GM12878 (cell line): ENCODE measurements at regions not wholly inside any gene's neighbourhood (a gene's known extent, or its start where the extent isn't known, plus 50 kb on each side); places are given as distances from the start of the nearest gene placed in this dataset.
A peak's percentile ranks its signal among the peaks of the same experiment; 100 is the strongest.

Experiments
- ATAC-seq: fragments of 200-7000 bp; cut with Tn5 transposase; 3 replicates; pipeline ENCODE4 v1.9.1; 2020; ENCODE audit warnings: mild to moderate bottlenecking, moderate library complexity
- BruUV-seq: library from RNA; stranded (reverse); fragments of 400-500 nt; replicated peaks from 2 replicates; lab custom pipeline; 2021; lab: Mats Ljungman, UMichigan
- CTCF ChIA-PET: fragments of 300-600 bp; sonication (Branson Sonifier 250); formaldehyde crosslinking; extraction: SDS; loops from one replicate; lab custom pipeline; 2021; ENCODE audit warnings: inconsistent platforms; lab: Yijun Ruan, JAX
- POLR2A ChIA-PET: fragments of 350-600 bp; formaldehyde crosslinking; extraction: SDS; loops from one replicate; lab custom pipeline; 2021; ENCODE audit warnings: inconsistent platforms; lab: Charles Lee
- RAD21 ChIA-PET: fragments of 300-600 bp; sonication (Branson Sonifier 250); formaldehyde crosslinking; loops from one replicate; lab custom pipeline; 2023; ENCODE audit warnings: antibody characterized with exemption; ENCODE audit not compliant: unreplicated experiment; lab: Charles Lee
- SMC1A ChIA-PET: fragments of 300-600 bp; sonication (Branson Sonifier 250); formaldehyde crosslinking; loops from one replicate; lab custom pipeline; 2023; ENCODE audit not compliant: unreplicated experiment, uncharacterized antibody; lab: Charles Lee
- DNase-seq: peaks from one replicate; pipeline ENCODE4 v3.0.0-alpha.2; 2011; ENCODE audit warnings: low read depth, low spot score
- FAIRE-seq: peaks from 3 replicates; lab custom pipeline; 2011; peaks lifted over from hg19 to GRCh38; lab: Jason Lieb, UNC
- H2AFZ ChIP-seq: 2 replicates; pipeline ENCODE4 v1.6.0; 2011; ENCODE audit warnings: low read depth, low read length, control low read depth; ENCODE audit not compliant: control insufficient read depth
- H3K27ac ChIP-seq: 2 replicates; pipeline ENCODE4 v1.5.1; 2011; ENCODE audit warnings: control low read depth; ENCODE audit not compliant: control insufficient read depth, insufficient read depth
- H3K27me3 ChIP-seq, 2 experiments: replicated peaks in 1 of 2; 2 replicates each; pipeline versions ENCODE4 v1.6.0 to v1.6.1; 2011; ENCODE audit warnings: low read length in 1 of 2; ENCODE audit not compliant: control insufficient read depth in 2 of 2, insufficient read depth in 2 of 2
- H3K36me3 ChIP-seq, 2 experiments: 2 replicates each; pipeline ENCODE4 v1.5.1; 2011; ENCODE audit warnings: low read length in 1 of 2; ENCODE audit not compliant: control insufficient read depth in 2 of 2, insufficient read depth in 2 of 2
- H3K4me1 ChIP-seq: 2 replicates; pipeline ENCODE4 v1.6.1; 2011; ENCODE audit warnings: mild to moderate bottlenecking, low read length, moderate library complexity, mixed read lengths; ENCODE audit not compliant: control insufficient read depth, insufficient read depth
- H3K4me2 ChIP-seq: 2 replicates; pipeline ENCODE4 v1.6.0; 2011; ENCODE audit warnings: control low read depth; ENCODE audit not compliant: control insufficient read depth, insufficient read depth
- H3K4me3 ChIP-seq: fragments of 200-600 bp; sonication (generic); 2 replicates; pipeline ENCODE4 v1.5.1; 2016
- H3K79me2 ChIP-seq: 2 replicates; pipeline ENCODE4 v1.6.0; 2011; ENCODE audit warnings: low read length; ENCODE audit not compliant: control insufficient read depth, insufficient read depth
- H3K9ac ChIP-seq: 2 replicates; pipeline ENCODE4 v1.8.0; 2011; ENCODE audit warnings: low read length, control low read depth, mixed read lengths; ENCODE audit not compliant: control insufficient read depth, insufficient read depth
- H3K9me3 ChIP-seq: replicated peaks from 3 replicates; pipeline ENCODE4 v1.5.1; 2011; ENCODE audit warnings: mild to moderate bottlenecking, low read length; ENCODE audit not compliant: control insufficient read depth, insufficient read depth
- H4K20me1 ChIP-seq: 2 replicates; pipeline ENCODE4 v1.6.0; 2011; ENCODE audit not compliant: control insufficient read depth, insufficient read depth
- CBX3 ChIP-seq: fragments of 200-600 bp; sonication (generic); IDR thresholded peaks from 2 replicates; pipeline ENCODE4 v1.6.1; 2016; ENCODE audit warnings: low read depth, borderline replicate concordance
- CHD4 ChIP-seq: fragments of 200-600 bp; sonication (generic); IDR thresholded peaks from 2 replicates; pipeline ENCODE4 v1.6.1; 2016; ENCODE audit warnings: mild to moderate bottlenecking
- NFIC ChIP-seq: IDR thresholded peaks from 2 replicates; pipeline ENCODE4 v1.6.1; 2012; ENCODE audit warnings: low read depth, mild to moderate bottlenecking, inconsistent platforms, low read length, moderate library complexity
- POLR2AphosphoS2 ChIP-seq: IDR thresholded peaks from 2 replicates; pipeline ENCODE4 v1.6.1; 2011; ENCODE audit warnings: low read depth, mild to moderate bottlenecking, low read length, improper control_type of control experiment, moderate library complexity
- POLR2AphosphoS5 ChIP-seq: IDR thresholded peaks from 2 replicates; pipeline ENCODE4 v1.6.1; 2011; ENCODE audit warnings: mild to moderate bottlenecking, low read length, inconsistent platforms
- SUZ12 ChIP-seq: fragments of 200-600 bp; sonication (generic); IDR thresholded peaks from one replicate; pipeline ENCODE4 v1.6.1; 2018; ENCODE audit warnings: antibody characterized with exemption, mild to moderate bottlenecking; ENCODE audit not compliant: unreplicated experiment
- ZNF207 ChIP-seq: fragments of 450-650 bp; IDR thresholded peaks from 2 replicates; pipeline ENCODE4 v1.6.1; 2014; ENCODE audit warnings: antibody characterized with exemption, mild to moderate bottlenecking, borderline replicate concordance
- WGBS: methylation state at CpG from one replicate; pipeline ENCODE4 v1.1.6; 2016; ENCODE audit warnings: low lambda C conversion rate; ENCODE audit not compliant: insufficient replicate concordance, insufficient coverage; ENCODE audit errors: missing lambda C conversion rate; 5-methylcytosine and 5-hydroxymethylcytosine counted together
- in situ Hi-C: fragments of 300-500 bp; cut with MboI; formaldehyde crosslinking; loops from 9 replicates; pipeline ENCODE4 v1.14.3; 2018; ENCODE audit warnings: mixed read lengths
- intact Hi-C: fragments of 100-400 bp; cut with micrococcal nuclease; formaldehyde crosslinking; loops from one replicate; pipeline ENCODE4 v1.14.2; 2022; ENCODE audit not compliant: unreplicated experiment
- TF ChIP-seq, protein P1 (sequence below): IDR thresholded peaks from 2 replicates; pipeline ENCODE4 v1.6.1; 2011; ENCODE audit warnings: borderline replicate concordance, low read depth, mild to moderate bottlenecking, moderate library complexity, mixed read lengths, low read length; ENCODE audit not compliant: insufficient read depth; ENCODE audit errors: extremely low read length

DNA sequence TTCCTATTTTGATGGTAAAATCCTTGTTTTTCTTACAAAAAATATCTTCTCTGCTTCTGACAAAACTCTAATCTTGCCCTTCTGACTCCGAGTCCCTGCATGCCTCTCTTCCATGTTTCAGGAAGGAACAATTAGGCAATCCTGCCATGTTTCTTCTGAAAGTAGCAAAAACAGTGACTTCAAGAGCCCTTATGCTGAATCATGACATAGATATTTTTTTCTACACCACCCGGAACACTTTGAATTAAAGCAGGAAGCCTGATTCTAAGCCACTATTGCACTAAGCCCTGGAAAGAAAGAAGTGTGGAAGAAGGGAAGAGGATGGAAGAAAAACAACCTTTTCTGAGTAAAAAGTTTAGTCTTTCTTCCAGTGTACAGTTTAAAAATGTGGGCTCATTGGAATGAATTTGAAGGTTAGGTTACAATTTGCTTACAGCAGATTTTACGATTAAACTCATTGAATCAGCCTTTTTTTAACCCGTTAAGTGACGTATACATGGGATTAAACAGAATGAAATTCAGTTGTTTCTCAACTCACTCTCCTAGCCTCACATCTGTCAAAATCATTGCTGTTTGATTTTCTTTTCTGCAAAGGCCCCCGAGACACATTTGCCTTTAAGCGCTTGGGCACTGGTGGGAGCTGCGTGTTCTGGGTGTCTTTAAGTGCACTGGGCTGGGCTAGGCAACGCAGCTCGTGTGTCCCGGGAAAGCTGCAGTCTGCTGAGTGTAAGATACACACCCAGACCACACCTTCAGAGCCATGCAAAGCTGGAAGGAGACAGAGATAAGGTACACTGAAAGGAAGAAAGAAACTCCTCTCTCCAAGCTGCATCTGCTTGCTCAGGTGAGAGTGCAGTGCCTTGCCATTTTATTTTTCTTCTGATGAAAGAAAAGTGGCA, 159.4 kb upstream of the CITED2 start:
- no peak for ATAC-seq
- in situ Hi-C loops = no loop called here
- BruUV-seq = no TSS peak
- H3K79me2 ChIP-seq = no peaks in the 10 kb centered on the region
- peak overlapping the region; percentile 54 for H2AFZ ChIP-seq
- RAD21 ChIA-PET = interaction anchor here (0.9 to 1.2 kb wide), 2 partner anchors 67 to 159 kb away, joined by 3 to 4 read pairs; partner anchors contain the start of gene CITED2
- 73% methylated on average over 11 of the region's 11 CpGs for WGBS
- no peak overlapping the region for H3K4me3 ChIP-seq
- no peak for DNase-seq
- no peaks in the 10 kb centered on the region for H3K27me3 ChIP-seq
- no peak for TF ChIP-seq POLR2AphosphoS5
- TF ChIP-seq CBX3 = no peak
- no peak for TF ChIP-seq POLR2AphosphoS2
- no peak for TF ChIP-seq CHD4
- TF ChIP-seq, protein P1, sequence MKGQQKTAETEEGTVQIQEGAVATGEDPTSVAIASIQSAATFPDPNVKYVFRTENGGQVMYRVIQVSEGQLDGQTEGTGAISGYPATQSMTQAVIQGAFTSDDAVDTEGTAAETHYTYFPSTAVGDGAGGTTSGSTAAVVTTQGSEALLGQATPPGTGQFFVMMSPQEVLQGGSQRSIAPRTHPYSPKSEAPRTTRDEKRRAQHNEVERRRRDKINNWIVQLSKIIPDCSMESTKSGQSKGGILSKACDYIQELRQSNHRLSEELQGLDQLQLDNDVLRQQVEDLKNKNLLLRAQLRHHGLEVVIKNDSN = no peak
- no peak for TF ChIP-seq ZNF207
- no peak for TF ChIP-seq SUZ12
- TF ChIP-seq NFIC = no peak
- H3K4me2 ChIP-seq = no peak overlapping the region
- H3K36me3 ChIP-seq = no peaks in the 10 kb centered on the region
- no peaks in the 10 kb centered on the region for H4K20me1 ChIP-seq
- H3K9ac ChIP-seq = no peak overlapping the region
- no peaks in the 10 kb centered on the region; the same call in 2 of the 3 replicates for H3K9me3 ChIP-seq
- POLR2A ChIA-PET = no interaction called here
- SMC1A ChIA-PET = interaction anchor here (0.5 to 1.1 kb wide), 3 partner anchors 58 to 358 kb away, joined by 3 to 4 read pairs (median 3); partner anchors contain the start of gene CITED2
- no peak overlapping the region for H3K27ac ChIP-seq
- intact Hi-C loops = no loop called here
- FAIRE-seq = no peak
- CTCF ChIA-PET = interaction anchor here (1.7 kb wide), 1 partner anchor 161 kb away, joined by 4 read pairs; no protein-coding TSS in a partner anchor
- H3K4me1 ChIP-seq = peaks cover 9% of the 10 kb centered on the region; the same call in 1 of the 2 replicates
